HG02610 (cell line): ENCODE measurements at regions not wholly inside any gene's neighbourhood (a gene's known extent, or its start where the extent isn't known, plus 50 kb on each side); places are given as distances from the start of the nearest gene placed in this dataset.
A peak's percentile ranks its signal among the peaks of the same experiment; 100 is the strongest.
"Not testable (repeated sequence)": the region's sequence is repeated elsewhere in the genome, so short reads cannot be mapped to it uniquely, and the experiment has no call there.

Source experiments
- ATAC-seq: cut with Tn5 transposase; IDR thresholded peaks from one replicate; pipeline ENCODE4 v1.9.1; 2021; ENCODE audit warnings: mild to moderate bottlenecking, moderate library complexity; ENCODE audit not compliant: unreplicated experiment

GRCh38 chr10:109022417-109023049, 900.8 kb downstream of the XPNPEP1 start:
- no peak for ATAC-seq

- no peak for ATAC-seq
Measured at GRCh38 chr10:109019001-109019424, 904.3 kb downstream of the XPNPEP1 start.

GRCh38 chr10:109007514-109007913, 915.8 kb downstream of the XPNPEP1 start:
- no peak for ATAC-seq

GRCh38 chr10:108990441-108990840, 932.9 kb downstream of the XPNPEP1 start:
- ATAC-seq, result no peak

GRCh38 chr10:108989976-108990375, 933.3 kb downstream of the XPNPEP1 start:
- no peak for ATAC-seq

- no peak for ATAC-seq
Measured at GRCh38 chr10:108982159-108982558, 941.2 kb downstream of the XPNPEP1 start.

- no peak for ATAC-seq
Measured at GRCh38 chr10:108980869-108981268, 942.4 kb downstream of the XPNPEP1 start.

- ATAC-seq, result no peak
Measured at GRCh38 chr10:108975459-108976058, 947.8 kb downstream of the XPNPEP1 start.

- ATAC-seq, result no peak
Measured at GRCh38 chr10:108970016-108970415, 953.3 kb downstream of the XPNPEP1 start.

- no peak for ATAC-seq
Measured at GRCh38 chr10:108966411-108966810, 956.9 kb downstream of the XPNPEP1 start.

- ATAC-seq, result no peak
Measured at GRCh38 chr10:108966005-108966404, 957.3 kb downstream of the XPNPEP1 start.

GRCh38 chr10:108962172-108962571, 961.1 kb downstream of the XPNPEP1 start:
- no peak for ATAC-seq

- ATAC-seq, result no peak
Measured at GRCh38 chr10:108957681-108958080, 965.6 kb downstream of the XPNPEP1 start.

GRCh38 chr10:108956149-108956548, 967.2 kb downstream of the XPNPEP1 start:
- ATAC-seq, result no peak

- not testable (repeated sequence) for ATAC-seq
Measured at GRCh38 chr10:108920029-108920428, 1003.3 kb downstream of the XPNPEP1 start.

GRCh38 chr10:108913300-108913699, 1010.0 kb downstream of the XPNPEP1 start:
- ATAC-seq, result no peak

GRCh38 chr10:108911814-108912541, 1011.3 kb downstream of the XPNPEP1 start:
- ATAC-seq, result peak; percentile 69

GRCh38 chr10:108908096-108908495, 1015.2 kb downstream of the XPNPEP1 start:
- no peak for ATAC-seq

GRCh38 chr10:108905821-108906220, 1017.5 kb downstream of the XPNPEP1 start:
- no peak for ATAC-seq

GRCh38 chr10:108905171-108905570, 1018.1 kb downstream of the XPNPEP1 start:
- no peak for ATAC-seq

- no peak for ATAC-seq
Measured at GRCh38 chr10:108904163-108904838, 1019.0 kb downstream of the XPNPEP1 start.
